H9 (cell line): ENCODE measurements at regions not wholly inside any gene's neighbourhood (a gene's known extent, or its start where the extent isn't known, plus 50 kb on each side); places are given as distances from the start of the nearest gene placed in this dataset.
A peak's percentile ranks its signal among the peaks of the same experiment; 100 is the strongest.

Experiments
- DNase-seq: peaks from one replicate; pipeline ENCODE4 v3.0.0-alpha.2; 2017
- H2AFZ ChIP-seq: one replicate; pipeline ENCODE4 v1.6.1; 2013; ENCODE audit warnings: mild to moderate bottlenecking, low read length, control low read depth, moderate library complexity
- H2AK5ac ChIP-seq: 2 replicates; pipeline ENCODE4 v1.6.1; 2013; ENCODE audit warnings: low read length, control low read depth, mixed read lengths; ENCODE audit not compliant: insufficient read length
- H2BK120ac ChIP-seq: one replicate; pipeline ENCODE4 v1.6.1; 2013; ENCODE audit warnings: low read depth, mild to moderate bottlenecking, low read length, control low read depth, inconsistent platforms; ENCODE audit not compliant: poor library complexity, severe bottlenecking
- H2BK12ac ChIP-seq: 2 replicates; pipeline ENCODE4 v1.6.1; 2013; ENCODE audit warnings: low read length, control low read depth, mixed read lengths, low read depth; ENCODE audit not compliant: insufficient read length
- H2BK15ac ChIP-seq: 2 replicates; pipeline ENCODE4 v1.6.1; 2013; ENCODE audit warnings: low read depth, low read length, control low read depth
- H2BK20ac ChIP-seq: one replicate; pipeline ENCODE4 v1.6.1; 2013; ENCODE audit warnings: low read depth, mild to moderate bottlenecking, low read length, control low read depth, inconsistent platforms; ENCODE audit not compliant: poor library complexity, severe bottlenecking
- H2BK5ac ChIP-seq: 2 replicates; pipeline ENCODE4 v1.6.1; 2013; ENCODE audit warnings: low read length, control low read depth, mixed read lengths; ENCODE audit not compliant: insufficient read length
- H3K14ac ChIP-seq: 2 replicates; pipeline ENCODE4 v1.6.1; 2013; ENCODE audit warnings: low read length, control low read depth; ENCODE audit not compliant: insufficient read depth
- H3K18ac ChIP-seq: 2 replicates; pipeline ENCODE4 v1.6.1; 2013; ENCODE audit warnings: low read depth, mild to moderate bottlenecking, mixed read lengths, low read length, control low read depth; ENCODE audit not compliant: insufficient read length
- H3K23ac ChIP-seq: 2 replicates; pipeline ENCODE4 v1.6.1; 2013; ENCODE audit warnings: low read length, control low read depth, mixed read lengths, low read depth; ENCODE audit not compliant: insufficient read length
- H3K23me2 ChIP-seq: 2 replicates; pipeline ENCODE4 v1.6.1; 2013; ENCODE audit warnings: low read depth, mild to moderate bottlenecking, mixed read lengths, low read length, control low read depth; ENCODE audit not compliant: insufficient read length, poor library complexity, severe bottlenecking
- H3K27ac ChIP-seq: 2 replicates; pipeline ENCODE4 v1.5.1; 2013; ENCODE audit warnings: low read length, control low read depth, mixed read lengths, low read depth; ENCODE audit not compliant: insufficient read length
- H3K27me3 ChIP-seq: 2 replicates; pipeline ENCODE4 v1.6.1; 2013; ENCODE audit warnings: low read length, control low read depth, inconsistent platforms; ENCODE audit not compliant: insufficient read depth
- H3K4ac ChIP-seq: 2 replicates; pipeline ENCODE4 v1.6.1; 2013; ENCODE audit warnings: low read depth, mild to moderate bottlenecking, control low read depth, inconsistent platforms, low read length, moderate library complexity
- H3K4me1 ChIP-seq: 2 replicates; pipeline ENCODE4 v1.6.1; 2013; ENCODE audit warnings: low read length, control low read depth, inconsistent platforms; ENCODE audit not compliant: insufficient read depth
- H3K4me2 ChIP-seq: 2 replicates; pipeline ENCODE4 v1.6.1; 2013; ENCODE audit warnings: low read length, control low read depth, mixed read lengths; ENCODE audit not compliant: insufficient read length, insufficient read depth
- H3K56ac ChIP-seq: 2 replicates; pipeline ENCODE4 v1.6.1; 2013; ENCODE audit warnings: low read depth, mild to moderate bottlenecking, mixed read lengths, low read length, control low read depth; ENCODE audit not compliant: insufficient read length
- H3K79me1 ChIP-seq: 2 replicates; pipeline ENCODE4 v1.6.1; 2013; ENCODE audit warnings: low read depth, mild to moderate bottlenecking, moderate library complexity, low read length, control low read depth, inconsistent platforms; ENCODE audit not compliant: insufficient read depth, poor library complexity, severe bottlenecking
- H3K79me2 ChIP-seq: 2 replicates; pipeline ENCODE4 v1.6.1; 2013; ENCODE audit warnings: low read length, control low read depth, inconsistent platforms; ENCODE audit not compliant: insufficient read depth
- H3K9ac ChIP-seq: 2 replicates; pipeline ENCODE4 v1.6.1; 2013; ENCODE audit warnings: low read length, control low read depth, mixed read lengths; ENCODE audit not compliant: insufficient read length; ENCODE audit errors: extremely low read depth
- H3K9me3 ChIP-seq: one replicate; pipeline ENCODE4 v1.6.1; 2013; ENCODE audit warnings: low read depth, low read length, inconsistent platforms; ENCODE audit not compliant: control insufficient read depth
- H3T11ph ChIP-seq: one replicate; pipeline ENCODE4 v1.6.1; 2013; ENCODE audit warnings: mild to moderate bottlenecking, low read length, control low read depth, inconsistent platforms
- H4K20me1 ChIP-seq: one replicate; pipeline ENCODE4 v1.6.1; 2013; ENCODE audit not compliant: control insufficient read depth, insufficient read length, insufficient read depth
- H4K5ac ChIP-seq: 2 replicates; pipeline ENCODE4 v1.6.1; 2013; ENCODE audit warnings: low read depth, mild to moderate bottlenecking, mixed read lengths, low read length, control low read depth; ENCODE audit not compliant: insufficient read length
- H4K8ac ChIP-seq: replicated peaks from 2 replicates; pipeline ENCODE4 v1.6.1; 2013; ENCODE audit warnings: low read length, control low read depth, mixed read lengths, low read depth; ENCODE audit not compliant: insufficient read length
- H4K91ac ChIP-seq: 2 replicates; pipeline ENCODE4 v1.6.1; 2013; ENCODE audit warnings: low read depth, mild to moderate bottlenecking, moderate library complexity, mixed read lengths, low read length, control low read depth; ENCODE audit not compliant: insufficient read length
- H3K27ac Mint-ChIP-seq, 3 experiments: 2 replicates in 2 of 3; 3 replicates in 1 of 3; pipeline ENCODE4 v1.8.0; 2020 to 2021; ENCODE audit warnings: mixed read lengths in 3 of 3, mild to moderate bottlenecking in 1 of 3, moderate library complexity in 1 of 3
- H3K27me3 Mint-ChIP-seq: 2 replicates; pipeline ENCODE4 v1.8.0; 2021; ENCODE audit warnings: low read depth, mild to moderate bottlenecking, moderate library complexity, mixed read lengths
- H3K36me3 Mint-ChIP-seq, 3 experiments: 2 replicates in 2 of 3; 3 replicates in 1 of 3; pipeline ENCODE4 v1.8.0; 2020 to 2021; ENCODE audit warnings: low read depth in 3 of 3, mixed read lengths in 3 of 3; ENCODE audit not compliant: insufficient read depth in 1 of 3
- H3K4me1 Mint-ChIP-seq, 2 experiments: 2 replicates each; pipeline ENCODE4 v1.8.0; 2020; ENCODE audit warnings: mixed read lengths in 2 of 2
- H3K4me3 Mint-ChIP-seq, 2 experiments: 2 replicates in 1 of 2; 3 replicates in 1 of 2; pipeline ENCODE4 v1.8.0; 2020 to 2021; ENCODE audit warnings: mild to moderate bottlenecking in 2 of 2, mixed read lengths in 2 of 2, moderate library complexity in 1 of 2
- H3K9me3 Mint-ChIP-seq, 2 experiments: 2 replicates in 1 of 2; 3 replicates in 1 of 2; pipeline ENCODE4 v1.8.0; 2020; ENCODE audit warnings: mild to moderate bottlenecking in 2 of 2, mixed read lengths in 2 of 2, moderate library complexity in 1 of 2
- CTCF ChIP-seq: fragments of 200-600 bp; sonication (generic); conservative IDR thresholded peaks from 3 replicates; pipeline ENCODE4 v1.8.0; 2021; ENCODE audit warnings: antibody characterized with exemption, mild to moderate bottlenecking
- WGBS: extraction: QIAGEN DNeasy Blood & Tissue Kit; methylation state at CpG from one replicate; pipeline ENCODE4 v1.1.7; 2013; ENCODE audit warnings: missing lambda C conversion rate, low lambda C conversion rate, mixed read lengths; ENCODE audit not compliant: insufficient read length; ENCODE audit errors: extremely low coverage; 5-methylcytosine and 5-hydroxymethylcytosine counted together

GRCh38 chr21:27132266-27132665 lies 165.4 kb upstream of the ADAMTS5 start:
- H3K56ac ChIP-seq: no peak overlapping the region
- no peaks in the 10 kb centered on the region for H3K23me2 ChIP-seq
- H3K9me3 ChIP-seq: no peaks in the 10 kb centered on the region
- H3K9ac ChIP-seq: no peak overlapping the region
- H3K27me3 ChIP-seq: no peaks in the 10 kb centered on the region
- H4K8ac ChIP-seq: no peak overlapping the region
- Mint-ChIP-seq H3K36me3 (no peaks in the 10 kb centered on the region), H3K4me3 (no peak overlapping the region), H3K4me1 (peaks cover 4 to 7% of the 10 kb centered on the region in 2 experiments; a peak in 3 of 4 replicates), H3K9me3 (no peaks in the 10 kb centered on the region), H3K27me3 (no peaks in the 10 kb centered on the region), H3K27ac (peak overlapping the region in 1 of 3 experiments; percentile 19; a peak in 1 of 7 replicates)
- H2BK5ac ChIP-seq: no peak overlapping the region
- H4K20me1 ChIP-seq: no peaks in the 10 kb centered on the region
- no peak overlapping the region for H2BK12ac ChIP-seq
- no peak overlapping the region for H3K14ac ChIP-seq
- H3K79me2 ChIP-seq: no peaks in the 10 kb centered on the region
- H4K5ac ChIP-seq: no peak overlapping the region
- H3K27ac ChIP-seq: no peak overlapping the region
- H2AFZ ChIP-seq: no peak overlapping the region
- no peaks in the 10 kb centered on the region for H3K79me1 ChIP-seq
- no peak overlapping the region for H3K4ac ChIP-seq
- no peak overlapping the region for H4K91ac ChIP-seq
- no peak overlapping the region for H2BK15ac ChIP-seq
- WGBS: no CpG with 5 or more reads among the region's 2 CpGs
- no peak overlapping the region for H3K18ac ChIP-seq
- H2BK120ac ChIP-seq: no peak overlapping the region
- no peak overlapping the region for H3K4me2 ChIP-seq
- no peak overlapping the region for H3T11ph ChIP-seq
- H3K23ac ChIP-seq: no peak overlapping the region
- no peak overlapping the region for H2BK20ac ChIP-seq
- no peak overlapping the region for H2AK5ac ChIP-seq
- TF ChIP-seq CTCF: no peak
- H3K4me1 ChIP-seq: no peaks in the 10 kb centered on the region
- no peak for DNase-seq
